ENCODE measurements at regions not wholly inside any gene's neighbourhood (a gene's known extent, or its start where the extent isn't known, plus 50 kb on each side); places are given as distances from the start of the nearest gene placed in this dataset.

DNA sequence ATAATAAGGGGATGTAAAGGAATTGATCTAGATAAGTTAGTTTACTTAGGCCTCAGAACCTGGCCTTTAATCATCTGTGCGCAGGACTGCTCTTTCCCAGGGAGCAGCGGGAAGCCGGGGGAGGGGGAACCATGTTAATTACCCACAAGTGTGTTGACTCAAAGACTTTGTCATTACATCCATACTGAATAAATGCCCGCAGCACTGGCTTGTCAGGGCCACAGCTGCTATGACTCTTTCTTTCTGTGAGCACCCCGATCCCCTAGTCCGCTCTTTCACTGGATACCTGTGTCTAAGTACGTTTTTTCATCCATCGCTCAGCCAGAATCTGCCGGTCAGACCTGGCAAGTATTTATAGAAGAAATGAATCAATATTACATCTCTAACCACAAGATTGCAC is 249.3 kb upstream of the DMRT1 start:
- Histone ChIP-seq H3K9me3 (ENCODE audit: control insufficient read depth, insufficient read depth, low read length) (no peaks in the 10 kb centered on the region), H3K36me3 (ENCODE audit: control insufficient read depth, insufficient read depth, low read length) (no peaks in the 10 kb centered on the region), H3K27me3 (ENCODE audit: control insufficient read depth, insufficient read depth, low read length) (no peaks in the 10 kb centered on the region), H3K4me1 (ENCODE audit: control insufficient read depth, insufficient read depth, low read length) (no peaks in the 10 kb centered on the region), H3K4me3 (ENCODE audit: low read depth, low read length) (no peak overlapping the region), H3K9ac (ENCODE audit: low read depth, low read length) (no peak overlapping the region)

DNA sequence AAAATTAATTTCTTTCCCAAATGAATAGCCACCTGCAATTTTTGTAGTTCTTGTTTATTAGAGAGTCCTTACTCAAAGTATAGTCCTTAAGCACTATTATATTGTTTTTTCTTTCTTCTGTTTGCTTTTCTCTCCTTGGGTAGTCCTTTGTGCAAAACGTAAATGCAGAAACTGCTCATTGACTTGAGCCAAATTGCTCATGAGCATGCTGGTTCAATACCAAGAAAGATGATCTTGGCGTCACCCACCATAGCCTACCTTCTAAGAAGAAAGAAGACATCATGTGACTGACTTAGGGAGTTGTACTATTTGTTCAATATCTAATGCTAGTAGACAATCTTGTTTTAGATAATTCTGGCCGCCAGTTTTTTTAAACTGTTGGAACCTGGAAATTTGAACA is 248.8 kb upstream of the DMRT1 start:
- Histone ChIP-seq H3K4me1 (ENCODE audit: control insufficient read depth, insufficient read depth, low read length) (no peaks in the 10 kb centered on the region), H3K36me3 (ENCODE audit: control insufficient read depth, insufficient read depth, low read length) (no peaks in the 10 kb centered on the region), H3K9ac (ENCODE audit: low read depth, low read length) (no peak overlapping the region), H3K27me3 (ENCODE audit: control insufficient read depth, insufficient read depth, low read length) (no peaks in the 10 kb centered on the region), H3K9me3 (ENCODE audit: control insufficient read depth, insufficient read depth, low read length) (no peaks in the 10 kb centered on the region), H3K4me3 (ENCODE audit: low read depth, low read length) (no peak overlapping the region)

DNA sequence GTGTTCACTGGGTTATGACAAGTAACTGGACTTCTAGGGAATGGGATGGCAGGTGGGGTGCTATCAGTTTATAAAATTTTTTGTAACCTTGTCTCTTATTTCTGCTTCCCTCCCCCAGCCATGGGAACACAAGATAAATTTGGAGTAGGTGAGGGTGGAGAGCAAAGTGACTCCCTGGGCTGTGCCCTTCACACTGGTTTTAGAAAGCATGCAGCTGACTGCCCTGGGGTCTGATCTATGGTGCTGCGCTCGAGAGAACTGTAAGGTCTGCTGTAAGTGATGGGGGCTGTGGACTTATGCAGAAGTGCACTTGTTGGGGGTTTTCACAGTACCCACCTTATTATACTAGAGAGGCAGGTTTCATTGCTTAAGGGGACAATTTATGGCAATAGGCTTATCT is 247.7 kb upstream of the DMRT1 start:
- Histone ChIP-seq H3K4me1 (ENCODE audit: control insufficient read depth, insufficient read depth, low read length) (no peaks in the 10 kb centered on the region), H3K36me3 (ENCODE audit: control insufficient read depth, insufficient read depth, low read length) (no peaks in the 10 kb centered on the region), H3K9ac (ENCODE audit: low read depth, low read length) (no peak overlapping the region), H3K27me3 (ENCODE audit: control insufficient read depth, insufficient read depth, low read length) (no peaks in the 10 kb centered on the region), H3K9me3 (ENCODE audit: control insufficient read depth, insufficient read depth, low read length) (no peaks in the 10 kb centered on the region), H3K4me3 (ENCODE audit: low read depth, low read length) (no peak overlapping the region)

DNA sequence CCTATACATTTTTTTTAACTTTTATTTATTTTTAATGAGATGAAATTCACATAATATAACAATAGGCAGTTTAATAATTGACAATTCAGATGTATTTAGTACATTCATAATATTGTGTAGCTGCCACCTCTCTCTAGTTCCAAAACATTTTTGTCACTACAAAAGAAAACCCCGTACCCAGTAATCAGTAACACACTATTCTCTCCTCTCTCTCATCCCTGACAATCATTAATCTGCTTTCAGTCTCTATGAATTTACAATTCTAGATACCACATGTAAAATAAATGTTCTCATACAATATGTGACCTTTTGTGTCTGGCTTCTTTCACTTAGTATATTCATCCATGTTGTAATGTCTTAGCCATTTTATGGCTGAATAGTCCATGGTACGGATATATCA is 244.8 kb upstream of the DMRT1 start:
- Histone ChIP-seq H3K27me3 (ENCODE audit: control insufficient read depth, insufficient read depth, low read length) (no peaks in the 10 kb centered on the region), H3K36me3 (ENCODE audit: control insufficient read depth, insufficient read depth, low read length) (no peaks in the 10 kb centered on the region), H3K9ac (ENCODE audit: low read depth, low read length) (no peak overlapping the region), H3K9me3 (ENCODE audit: control insufficient read depth, insufficient read depth, low read length) (no peaks in the 10 kb centered on the region), H3K4me3 (ENCODE audit: low read depth, low read length) (no peak overlapping the region), H3K4me1 (ENCODE audit: control insufficient read depth, insufficient read depth, low read length) (no peaks in the 10 kb centered on the region)

- Histone ChIP-seq H3K4me1 (ENCODE audit: control insufficient read depth, insufficient read depth, low read length) (no peaks in the 10 kb centered on the region), H3K36me3 (ENCODE audit: control insufficient read depth, insufficient read depth, low read length) (no peaks in the 10 kb centered on the region), H3K27me3 (ENCODE audit: control insufficient read depth, insufficient read depth, low read length) (no peaks in the 10 kb centered on the region), H3K9ac (ENCODE audit: low read depth, low read length) (no peak overlapping the region), H3K9me3 (ENCODE audit: control insufficient read depth, insufficient read depth, low read length) (no peaks in the 10 kb centered on the region), H3K4me3 (ENCODE audit: low read depth, low read length) (no peak overlapping the region)
Measured at GRCh38 chr9:600006-600405, 241.5 kb upstream of the DMRT1 start.

DNA sequence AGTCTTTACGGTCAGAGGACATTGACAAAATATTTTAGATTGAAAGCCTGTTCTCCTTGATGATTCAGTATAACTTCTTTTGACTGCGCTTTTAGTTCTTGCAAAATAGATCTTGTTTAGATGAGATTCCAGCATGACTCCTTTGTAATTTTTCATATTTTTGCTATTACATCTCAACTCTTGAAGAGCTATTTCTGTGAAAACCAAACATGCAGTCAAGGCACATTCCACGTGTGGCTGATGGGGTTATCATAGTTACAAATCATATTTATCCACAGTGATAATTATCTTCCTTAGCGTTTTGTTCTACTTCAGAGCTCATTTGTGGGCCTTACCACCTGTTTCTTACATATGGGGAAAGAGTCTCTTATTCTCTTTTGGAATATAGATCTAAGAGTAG is 238.8 kb upstream of the DMRT1 start:
- Histone ChIP-seq H3K27me3 (ENCODE audit: control insufficient read depth, insufficient read depth, low read length) (no peaks in the 10 kb centered on the region), H3K4me3 (ENCODE audit: low read depth, low read length) (no peak overlapping the region), H3K9me3 (ENCODE audit: control insufficient read depth, insufficient read depth, low read length) (no peaks in the 10 kb centered on the region), H3K9ac (ENCODE audit: low read depth, low read length) (no peak overlapping the region), H3K36me3 (ENCODE audit: control insufficient read depth, insufficient read depth, low read length) (no peaks in the 10 kb centered on the region), H3K4me1 (ENCODE audit: control insufficient read depth, insufficient read depth, low read length) (no peaks in the 10 kb centered on the region)

GRCh38 chr9:603126-603525 is 238.4 kb upstream of the DMRT1 start:
- no peak overlapping the region for H3K4me3 ChIP-seq (ENCODE audit: low read depth, low read length)
- no peaks in the 10 kb centered on the region for H3K27me3 ChIP-seq (ENCODE audit: control insufficient read depth, insufficient read depth, low read length)
- H3K9ac ChIP-seq (ENCODE audit: low read depth, low read length): no peak overlapping the region
- no peaks in the 10 kb centered on the region for H3K9me3 ChIP-seq (ENCODE audit: control insufficient read depth, insufficient read depth, low read length)
- no peaks in the 10 kb centered on the region for H3K4me1 ChIP-seq (ENCODE audit: control insufficient read depth, insufficient read depth, low read length)
- H3K36me3 ChIP-seq (ENCODE audit: control insufficient read depth, insufficient read depth, low read length): no peaks in the 10 kb centered on the region

DNA sequence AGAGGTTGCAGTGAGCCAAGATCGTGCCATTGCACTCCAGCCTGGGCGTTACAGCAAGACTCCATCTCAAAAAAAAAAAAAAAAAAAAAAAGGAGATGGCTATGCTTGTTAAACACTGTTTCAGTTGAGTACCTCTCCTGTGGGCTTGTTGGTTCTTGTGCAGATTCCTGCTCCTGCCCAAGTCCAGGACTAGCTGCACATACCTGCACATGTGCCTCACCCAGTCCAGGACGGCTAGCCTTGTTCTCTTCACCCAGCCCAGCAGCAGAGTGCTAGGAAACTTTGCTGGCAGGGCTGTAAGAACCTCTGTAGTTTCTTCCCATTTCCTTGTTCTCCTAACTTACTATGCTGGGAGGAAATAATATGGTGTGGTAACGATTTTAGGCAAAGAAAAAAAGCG is 234.1 kb upstream of the DMRT1 start:
- Histone ChIP-seq H3K9ac (ENCODE audit: low read depth, low read length) (no peak overlapping the region), H3K9me3 (ENCODE audit: control insufficient read depth, insufficient read depth, low read length) (no peaks in the 10 kb centered on the region), H3K27me3 (ENCODE audit: control insufficient read depth, insufficient read depth, low read length) (no peaks in the 10 kb centered on the region), H3K4me1 (ENCODE audit: control insufficient read depth, insufficient read depth, low read length) (no peaks in the 10 kb centered on the region), H3K36me3 (ENCODE audit: control insufficient read depth, insufficient read depth, low read length) (no peaks in the 10 kb centered on the region), H3K4me3 (ENCODE audit: low read depth, low read length) (no peak overlapping the region)

GRCh38 chr9:613771-614347 is 227.6 kb upstream of the DMRT1 start:
- Histone ChIP-seq H3K9me3 (ENCODE audit: control insufficient read depth, insufficient read depth, low read length) (no peaks in the 10 kb centered on the region), H3K4me1 (ENCODE audit: control insufficient read depth, insufficient read depth, low read length) (peaks cover 6% of the 10 kb centered on the region), H3K27me3 (ENCODE audit: control insufficient read depth, insufficient read depth, low read length) (no peaks in the 10 kb centered on the region), H3K36me3 (ENCODE audit: control insufficient read depth, insufficient read depth, low read length) (no peaks in the 10 kb centered on the region), H3K4me3 (ENCODE audit: low read depth, low read length) (no peak overlapping the region), H3K9ac (ENCODE audit: low read depth, low read length) (no peak overlapping the region)

GRCh38 chr9:614431-614830 is 227.1 kb upstream of the DMRT1 start:
- Histone ChIP-seq H3K9me3 (ENCODE audit: control insufficient read depth, insufficient read depth, low read length) (no peaks in the 10 kb centered on the region), H3K4me3 (ENCODE audit: low read depth, low read length) (no peak overlapping the region), H3K27me3 (ENCODE audit: control insufficient read depth, insufficient read depth, low read length) (no peaks in the 10 kb centered on the region), H3K9ac (ENCODE audit: low read depth, low read length) (no peak overlapping the region), H3K36me3 (ENCODE audit: control insufficient read depth, insufficient read depth, low read length) (no peaks in the 10 kb centered on the region), H3K4me1 (ENCODE audit: control insufficient read depth, insufficient read depth, low read length) (peaks cover 6% of the 10 kb centered on the region)

- Histone ChIP-seq H3K27me3 (ENCODE audit: control insufficient read depth, insufficient read depth, low read length) (no peaks in the 10 kb centered on the region), H3K4me1 (ENCODE audit: control insufficient read depth, insufficient read depth, low read length) (peaks cover 6% of the 10 kb centered on the region), H3K9ac (ENCODE audit: low read depth, low read length) (no peak overlapping the region), H3K9me3 (ENCODE audit: control insufficient read depth, insufficient read depth, low read length) (no peaks in the 10 kb centered on the region), H3K4me3 (ENCODE audit: low read depth, low read length) (no peak overlapping the region), H3K36me3 (ENCODE audit: control insufficient read depth, insufficient read depth, low read length) (no peaks in the 10 kb centered on the region)
Measured at GRCh38 chr9:615756-616155, 225.7 kb upstream of the DMRT1 start.

DNA sequence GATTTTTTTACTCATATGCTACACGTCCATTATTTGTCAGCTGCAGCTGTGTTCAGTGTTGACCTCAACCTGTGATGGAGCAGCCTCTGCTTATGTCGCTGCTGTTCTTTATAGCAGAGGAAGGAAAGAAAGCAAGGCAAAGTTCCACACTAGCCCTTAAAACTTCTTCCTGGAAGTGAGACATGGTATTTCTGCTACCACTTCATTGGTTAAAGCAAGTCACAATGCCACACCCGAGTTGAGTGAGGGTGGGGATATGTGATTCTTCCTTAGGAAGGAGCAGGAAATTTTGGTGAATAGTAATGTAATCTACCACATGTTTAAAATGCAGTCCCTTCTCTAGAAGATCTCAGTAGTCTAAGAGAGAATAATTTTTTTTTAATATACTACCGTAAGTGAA is 224.8 kb upstream of the DMRT1 start:
- H3K4me3 ChIP-seq (ENCODE audit: low read depth, low read length): no peak overlapping the region

More for the DNA sequence above, 224.8 kb upstream of the DMRT1 start:
- H3K36me3 ChIP-seq (ENCODE audit: control insufficient read depth, insufficient read depth, low read length): no peaks in the 10 kb centered on the region
- peaks cover 6% of the 10 kb centered on the region for H3K4me1 ChIP-seq (ENCODE audit: control insufficient read depth, insufficient read depth, low read length)
- H3K27me3 ChIP-seq (ENCODE audit: control insufficient read depth, insufficient read depth, low read length): no peaks in the 10 kb centered on the region
- no peaks in the 10 kb centered on the region for H3K9me3 ChIP-seq (ENCODE audit: control insufficient read depth, insufficient read depth, low read length)
- no peak overlapping the region for H3K9ac ChIP-seq (ENCODE audit: low read depth, low read length)
